ENCODE measurements at regions not wholly inside any gene's neighbourhood (a gene's known extent, or its start where the extent isn't known, plus 50 kb on each side); places are given as distances from the start of the nearest gene placed in this dataset.

GRCh38 chr12:114984634-114985061 lies 300.7 kb upstream of the TBX3 start:
- no peak overlapping the region for H3K27ac ChIP-seq

GRCh38 chr12:114982760-114983159 lies 298.8 kb upstream of the TBX3 start:
- Histone ChIP-seq H3K36me3 (no peaks in the 10 kb centered on the region), H3K4me3 (no peak overlapping the region), H3K27ac (no peak overlapping the region), H3K9me3 (ENCODE audit: low read depth) (no peaks in the 10 kb centered on the region), H3K4me1 (ENCODE audit: low read depth) (no peaks in the 10 kb centered on the region), H3K27me3 (no peaks in the 10 kb centered on the region)
- DNase-seq (ENCODE audit: low read depth in 1 of 2, low spot score in 1 of 2): peak; percentile 22 to 31
- TF ChIP-seq CTCF (IDR thresholded peaks at IDR 0.05; ENCODE audit: low read depth, low read length): no peak

More at GRCh38 chr12:114984634-114985061, 300.7 kb upstream of the TBX3 start:
- no peak overlapping the region for H3K4me3 ChIP-seq
- no peaks in the 10 kb centered on the region for H3K9me3 ChIP-seq (ENCODE audit: low read depth)
- DNase-seq (ENCODE audit: low read depth in 1 of 2, low spot score in 1 of 2): no peak
- no peaks in the 10 kb centered on the region for H3K27me3 ChIP-seq
- no peaks in the 10 kb centered on the region for H3K36me3 ChIP-seq
- TF ChIP-seq CTCF (IDR thresholded peaks at IDR 0.05; ENCODE audit: low read depth, low read length): no peak
- H3K4me1 ChIP-seq (ENCODE audit: low read depth): no peaks in the 10 kb centered on the region

GRCh38 chr12:114981036-114981435 lies 297.1 kb upstream of the TBX3 start:
- Histone ChIP-seq H3K4me1 (ENCODE audit: low read depth) (no peaks in the 10 kb centered on the region), H3K27me3 (no peaks in the 10 kb centered on the region), H3K27ac (no peak overlapping the region), H3K9me3 (ENCODE audit: low read depth) (no peaks in the 10 kb centered on the region), H3K4me3 (no peak overlapping the region), H3K36me3 (no peaks in the 10 kb centered on the region)
- DNase-seq (ENCODE audit: low read depth in 1 of 2, low spot score in 1 of 2): no peak
- TF ChIP-seq CTCF (IDR thresholded peaks at IDR 0.05; ENCODE audit: low read depth, low read length): no peak

- H3K27ac ChIP-seq: no peak overlapping the region
- TF ChIP-seq CTCF (IDR thresholded peaks at IDR 0.05; ENCODE audit: low read depth, low read length): no peak
- no peak for DNase-seq (ENCODE audit: low read depth in 1 of 2, low spot score in 1 of 2)
Measured at GRCh38 chr12:114976959-114977358, 293.0 kb upstream of the TBX3 start.

GRCh38 chr12:114976372-114976771 lies 292.4 kb upstream of the TBX3 start:
- Histone ChIP-seq H3K27me3 (no peaks in the 10 kb centered on the region), H3K4me1 (ENCODE audit: low read depth) (peaks cover 6% of the 10 kb centered on the region), H3K9me3 (ENCODE audit: low read depth) (no peaks in the 10 kb centered on the region), H3K36me3 (no peaks in the 10 kb centered on the region), H3K4me3 (no peak overlapping the region), H3K27ac (no peak overlapping the region)
- TF ChIP-seq CTCF (IDR thresholded peaks at IDR 0.05; ENCODE audit: low read depth, low read length): no peak
- DNase-seq (ENCODE audit: low read depth in 1 of 2, low spot score in 1 of 2): no peak

More at GRCh38 chr12:114976959-114977358, 293.0 kb upstream of the TBX3 start:
- Histone ChIP-seq H3K4me1 (ENCODE audit: low read depth) (peaks cover 6% of the 10 kb centered on the region), H3K27me3 (no peaks in the 10 kb centered on the region), H3K36me3 (no peaks in the 10 kb centered on the region), H3K9me3 (ENCODE audit: low read depth) (no peaks in the 10 kb centered on the region), H3K4me3 (no peak overlapping the region)
